ENCODE measurements at regions not wholly inside any gene's neighbourhood (a gene's known extent, or its start where the extent isn't known, plus 50 kb on each side); places are given as distances from the start of the nearest gene placed in this dataset.
A peak's percentile ranks its signal among the peaks of the same experiment; 100 is the strongest.

DNA sequence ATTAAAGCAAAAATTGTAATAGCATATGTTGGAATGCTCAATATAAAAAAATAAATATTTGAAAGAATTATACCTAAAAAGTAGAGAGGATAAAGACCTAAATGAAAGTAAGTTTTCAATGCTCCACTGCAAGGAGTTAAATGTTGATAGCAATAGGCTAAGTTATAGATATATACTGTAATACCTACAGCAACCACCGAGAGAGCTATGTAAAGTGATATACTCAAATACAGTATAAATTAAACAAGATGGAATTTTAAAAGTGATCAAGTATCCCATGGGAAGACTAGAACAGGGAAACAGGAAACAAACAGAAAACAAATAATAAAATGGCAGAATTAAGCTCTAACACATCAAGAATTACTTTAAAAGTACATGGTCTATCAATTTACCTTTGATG, 73.9 kb downstream of the CASP3 start:
- no peak for DNase-seq (ENCODE audit: low spot score)

DNA sequence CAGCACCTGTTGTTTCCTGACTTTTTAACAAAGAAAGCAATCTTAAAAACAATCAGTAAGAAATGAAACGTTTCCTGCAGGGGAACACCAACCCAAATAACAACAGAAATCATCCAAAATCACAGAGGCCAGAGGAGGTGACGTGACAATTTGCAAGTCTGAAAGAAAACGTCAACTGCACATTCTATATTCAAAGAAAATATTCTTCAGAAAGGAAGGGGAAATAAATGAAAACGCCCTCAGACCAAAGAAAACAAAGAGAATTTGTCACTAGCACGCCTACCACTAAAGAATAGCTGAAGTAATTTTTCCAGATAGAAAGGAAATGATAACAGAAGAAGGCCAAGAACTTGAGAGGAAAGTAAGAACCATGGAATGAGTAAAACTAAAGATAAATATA, 74.4 kb downstream of the CASP3 start:
- no peak for DNase-seq (ENCODE audit: low spot score)

DNA sequence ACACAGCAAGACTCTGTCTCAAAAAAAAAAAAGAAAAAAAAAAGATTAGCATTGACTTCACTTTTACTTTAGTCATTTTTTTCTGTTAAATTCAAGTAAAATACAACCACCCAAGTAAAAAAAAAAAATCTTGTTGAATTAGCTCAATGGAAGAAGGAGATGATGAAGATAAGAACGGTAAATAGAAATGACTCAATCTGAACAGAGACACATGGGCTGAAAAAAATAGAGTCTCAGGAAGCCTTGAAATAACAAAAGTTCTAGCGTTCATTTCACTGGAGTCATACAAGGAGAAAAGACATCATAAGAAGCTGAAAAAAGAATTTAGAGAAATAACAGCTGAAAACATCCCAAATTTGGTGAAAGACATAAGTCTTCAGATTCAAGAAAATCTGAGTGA, 75.5 kb downstream of the CASP3 start:
- no peak for DNase-seq (ENCODE audit: low spot score)

GRCh38 chr4:184568770-184569169, 80.5 kb downstream of the CASP3 start:
- no peak for DNase-seq (ENCODE audit: low spot score)

DNA sequence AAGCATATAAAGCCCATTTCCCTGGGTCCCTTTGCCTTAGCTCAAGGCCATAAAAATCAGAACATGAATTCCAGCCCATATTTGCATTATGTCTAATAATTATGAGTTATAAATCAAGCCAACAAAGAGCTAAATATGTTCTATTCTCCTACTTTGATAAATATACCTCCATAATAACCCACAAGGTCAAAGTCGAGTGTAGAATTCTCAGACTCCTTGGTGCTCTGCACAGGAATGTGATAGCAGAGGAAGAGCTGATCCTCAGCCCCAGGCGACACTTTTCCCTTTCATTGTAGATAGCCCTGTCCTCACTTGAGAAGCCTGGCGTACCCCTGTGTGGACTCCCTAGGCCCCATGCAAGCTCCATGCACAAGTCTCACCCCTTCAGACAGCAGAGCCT, 85.6 kb downstream of the CASP3 start:
- DNase-seq (ENCODE audit: low spot score): no peak

DNA sequence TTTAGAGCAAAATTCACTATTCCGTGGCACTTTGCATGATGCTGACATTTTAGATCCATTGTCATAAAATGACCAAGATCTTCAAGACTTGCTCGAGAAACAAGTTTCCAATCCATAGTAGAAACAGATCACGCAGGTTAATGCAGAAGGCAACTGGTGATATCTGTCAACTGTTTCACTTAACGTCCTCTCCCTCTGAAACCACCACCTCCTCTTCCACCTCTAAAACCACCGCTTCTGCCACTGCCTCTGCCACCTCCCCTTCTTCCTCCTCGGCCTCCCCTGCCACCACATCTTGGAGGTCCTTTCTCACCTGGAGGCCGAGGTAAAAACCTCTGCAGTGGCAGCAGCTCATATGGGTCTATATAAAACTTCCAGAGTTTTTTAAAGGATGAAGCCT, 84.6 kb upstream of the IRF2 start:
- DNase-seq (ENCODE audit: low spot score): no peak

DNA sequence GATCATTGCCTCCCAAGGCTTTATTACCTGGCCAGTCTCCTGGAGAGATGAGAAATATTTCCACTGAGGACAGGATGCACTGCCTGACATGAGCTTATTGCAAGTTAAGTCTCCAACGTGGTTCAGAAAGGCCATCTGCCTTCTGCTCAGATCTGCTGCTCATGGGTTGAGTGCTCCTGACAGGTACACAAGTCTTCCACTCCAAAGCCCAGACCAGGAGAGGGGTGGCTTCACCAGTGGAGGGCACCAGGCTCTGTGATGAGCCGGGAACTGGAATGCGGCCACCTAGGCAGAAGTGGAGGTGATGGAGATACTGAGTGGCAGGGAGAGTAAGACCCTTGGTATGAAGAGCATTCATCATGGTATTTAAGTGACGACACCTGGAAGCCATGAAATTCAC, 79.5 kb upstream of the IRF2 start:
- no peak for DNase-seq (ENCODE audit: low spot score)

DNA sequence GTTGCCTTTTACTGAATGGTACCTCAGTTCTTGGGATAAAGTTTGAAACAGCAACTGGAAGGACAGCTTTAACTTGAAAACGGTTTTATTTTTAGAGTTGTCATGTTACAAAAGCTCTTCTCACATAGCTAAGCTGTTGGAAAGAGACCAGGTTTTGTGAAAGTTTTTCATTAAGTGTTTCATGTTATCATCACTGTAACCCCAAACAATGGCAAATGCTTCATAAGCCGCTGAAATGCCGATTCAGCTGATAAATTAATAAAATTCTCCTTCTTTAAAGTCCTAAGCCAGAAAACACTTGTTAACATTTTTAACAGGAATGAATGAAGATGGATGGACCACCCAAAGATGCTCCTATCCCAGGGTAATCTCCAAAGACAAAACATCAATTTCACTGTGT, 76.1 kb upstream of the IRF2 start:
- no peak for DNase-seq (ENCODE audit: low spot score)

- no peak for DNase-seq (ENCODE audit: low spot score)
Measured at GRCh38 chr4:184548648-184549341, 74.4 kb upstream of the IRF2 start.

- no peak for DNase-seq (ENCODE audit: low spot score)
Measured at GRCh38 chr4:184548316-184548647, 73.9 kb upstream of the IRF2 start.

DNA sequence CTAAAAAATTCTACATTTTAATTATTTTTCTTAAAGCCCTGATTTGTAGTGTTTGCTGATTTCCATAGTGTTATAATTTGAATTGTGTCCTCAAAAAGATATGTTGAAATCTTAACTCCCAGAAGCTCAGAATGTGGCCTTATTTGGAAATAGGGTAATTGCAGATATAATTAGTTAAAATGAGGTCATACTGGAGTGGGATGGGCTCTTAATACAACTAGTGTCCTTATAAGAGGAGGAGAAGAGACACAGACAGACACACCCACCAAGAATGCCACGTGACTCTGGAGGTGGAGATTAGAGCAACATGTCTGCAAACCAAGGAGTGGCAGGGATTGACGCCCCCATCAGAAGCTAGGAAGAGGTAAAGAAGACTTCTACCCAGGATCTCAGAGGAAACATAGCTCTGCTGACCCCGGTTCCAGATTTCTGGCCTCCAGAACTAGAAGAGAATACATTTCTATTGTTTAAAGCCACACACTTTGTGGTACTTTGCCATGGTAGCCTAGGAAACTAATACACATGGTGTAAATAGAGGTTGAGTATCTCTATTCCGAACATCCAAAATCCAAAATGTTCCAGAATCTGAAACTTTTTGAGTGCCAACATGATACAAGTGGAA, 70.5 kb upstream of the IRF2 start:
- no peak for DNase-seq (ENCODE audit: low spot score)

DNA sequence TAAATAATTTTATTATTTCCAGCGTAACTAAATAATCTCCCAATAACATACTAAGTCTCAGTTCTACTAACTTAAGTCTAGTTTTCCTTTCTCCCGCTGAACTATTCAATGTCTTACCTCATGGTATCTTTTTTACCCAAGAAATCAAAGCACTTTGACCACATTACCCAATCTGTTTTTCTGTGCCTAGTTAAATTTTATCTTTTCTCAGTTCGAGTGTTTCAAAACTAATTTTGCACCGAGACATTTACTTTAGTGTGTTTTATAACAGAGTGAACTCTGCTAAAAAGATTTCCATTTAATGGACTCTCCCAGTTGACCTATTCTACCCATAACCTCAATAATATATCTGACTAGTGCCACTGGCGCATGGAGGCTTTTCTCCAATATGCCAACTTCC, 67.6 kb upstream of the IRF2 start:
- DNase-seq (ENCODE audit: low spot score): no peak

DNA sequence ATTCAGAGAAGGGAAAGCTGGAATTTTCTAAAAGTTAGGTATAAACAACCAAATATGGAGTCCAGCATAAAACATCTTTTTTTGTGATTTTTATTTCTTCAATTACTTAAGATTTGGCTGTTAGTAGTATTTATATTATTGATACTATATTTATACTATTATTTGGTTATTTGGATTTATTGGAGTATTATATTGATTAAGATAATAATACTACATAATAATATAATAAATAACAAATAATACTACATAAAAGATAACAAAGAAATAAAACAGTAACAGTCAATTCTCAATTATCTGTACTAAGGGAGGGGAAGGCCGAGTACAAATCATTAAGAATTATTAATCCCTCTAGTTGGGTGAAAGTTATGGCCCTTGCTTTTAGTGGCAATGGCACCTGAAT, 66.0 kb upstream of the IRF2 start:
- no peak for DNase-seq (ENCODE audit: low spot score)

DNA sequence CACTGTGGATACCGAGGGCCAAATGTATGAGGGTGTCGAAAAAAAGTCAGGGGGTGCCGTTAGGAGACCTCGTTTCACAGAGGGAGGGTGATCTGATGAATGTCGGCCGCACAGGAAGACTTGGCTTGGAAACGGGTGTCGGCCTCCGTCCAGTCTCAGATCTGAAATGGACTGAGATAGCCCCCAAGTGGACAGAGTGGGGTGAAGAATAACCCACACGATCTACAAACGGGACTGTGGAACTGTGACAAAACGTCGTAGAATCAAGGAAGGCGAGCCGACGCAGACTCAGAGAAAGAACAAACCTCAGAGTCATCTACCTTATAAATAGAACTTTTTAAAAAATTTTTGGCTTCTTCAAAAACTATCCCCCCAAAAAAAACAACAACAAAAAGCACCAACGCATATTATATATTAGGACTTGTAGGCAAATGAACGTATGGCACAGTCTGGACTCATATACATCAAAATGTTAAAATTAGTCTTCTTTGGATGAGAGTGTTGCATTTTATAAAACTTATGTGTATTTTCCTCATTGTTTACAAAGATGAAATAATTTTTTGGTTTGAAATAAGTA, 63.8 kb upstream of the IRF2 start:
- peak; percentile 89 for DNase-seq (ENCODE audit: low spot score)

GRCh38 chr4:184537269-184538022, 63.1 kb upstream of the IRF2 start:
- DNase-seq (ENCODE audit: low spot score): peak; percentile 97

DNA sequence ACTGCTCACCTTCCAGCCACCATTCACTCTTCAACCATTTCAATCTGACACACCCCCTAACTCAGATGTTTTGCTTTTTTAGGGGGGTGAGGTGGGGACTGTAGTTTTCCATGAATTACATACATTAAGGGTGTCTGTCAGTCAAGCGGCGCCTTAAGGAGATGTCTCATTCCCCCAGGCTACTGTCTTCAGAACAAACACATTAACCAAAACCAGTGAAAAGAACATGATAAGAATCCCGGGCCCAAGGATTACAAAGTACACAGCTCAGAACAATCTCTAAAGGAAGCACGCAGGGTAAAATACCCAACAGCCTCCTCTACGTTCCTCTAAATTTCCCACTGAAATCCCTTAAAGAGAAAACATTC, 62.5 kb upstream of the IRF2 start:
- DNase-seq (ENCODE audit: low spot score): peak; percentile 6

GRCh38 chr4:184536065-184536880, 61.9 kb upstream of the IRF2 start:
- no peak for DNase-seq (ENCODE audit: low spot score)

- peak; percentile 65 for DNase-seq (ENCODE audit: low spot score)
Measured at GRCh38 chr4:184534511-184535391, 60.4 kb upstream of the IRF2 start.

DNA sequence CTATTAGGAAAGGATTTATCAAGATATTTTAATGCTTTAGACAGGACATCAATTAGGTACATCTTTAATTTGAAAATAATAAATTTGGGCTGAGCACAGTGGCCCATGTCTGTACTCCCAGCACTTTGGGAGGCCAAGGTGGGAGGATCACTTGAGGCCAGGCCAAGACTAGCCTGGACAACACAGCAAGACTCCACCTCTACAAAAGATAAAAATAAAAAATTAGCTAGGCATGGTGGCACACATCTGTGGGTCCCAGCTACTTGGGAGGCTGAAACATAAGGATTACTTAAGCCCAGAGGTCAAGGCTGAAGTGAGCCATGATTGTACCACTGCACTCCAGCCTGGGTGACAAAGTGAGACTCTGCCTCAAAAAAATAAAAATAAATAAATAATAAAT, 59.6 kb upstream of the IRF2 start:
- DNase-seq (ENCODE audit: low spot score): no peak

DNA sequence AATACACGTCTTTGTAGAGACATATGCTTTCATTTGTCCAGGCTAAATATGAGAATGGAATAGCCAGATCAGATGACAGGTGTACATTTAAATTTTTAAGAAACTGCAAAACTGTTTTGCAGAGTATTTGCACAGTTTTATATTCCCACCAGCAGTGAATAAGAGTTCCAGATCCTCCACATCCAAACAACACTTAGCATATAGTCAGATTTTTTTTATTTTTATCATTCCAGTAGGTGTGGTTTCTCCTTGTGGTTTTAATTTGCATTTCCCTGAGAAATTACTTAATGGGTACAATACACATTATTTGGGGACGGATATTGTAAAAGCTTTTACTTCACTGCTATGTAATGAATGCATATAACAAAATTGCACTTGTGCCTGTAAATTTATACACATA, 56.7 kb upstream of the IRF2 start:
- DNase-seq (ENCODE audit: low spot score): no peak

- DNase-seq (ENCODE audit: low spot score): no peak
Measured at GRCh38 chr4:184529283-184529682, 54.9 kb upstream of the IRF2 start.
